Non-pigmented ciliary epithelial cell (primary cell): ENCODE measurements at regions not wholly inside any gene's neighbourhood (a gene's known extent, or its start where the extent isn't known, plus 50 kb on each side); places are given as distances from the start of the nearest gene placed in this dataset.

Experiments used
- DNase-seq: peaks from one replicate; pipeline ENCODE4 v3.0.0-alpha.2; 2010; ENCODE audit warnings: low read depth

DNA sequence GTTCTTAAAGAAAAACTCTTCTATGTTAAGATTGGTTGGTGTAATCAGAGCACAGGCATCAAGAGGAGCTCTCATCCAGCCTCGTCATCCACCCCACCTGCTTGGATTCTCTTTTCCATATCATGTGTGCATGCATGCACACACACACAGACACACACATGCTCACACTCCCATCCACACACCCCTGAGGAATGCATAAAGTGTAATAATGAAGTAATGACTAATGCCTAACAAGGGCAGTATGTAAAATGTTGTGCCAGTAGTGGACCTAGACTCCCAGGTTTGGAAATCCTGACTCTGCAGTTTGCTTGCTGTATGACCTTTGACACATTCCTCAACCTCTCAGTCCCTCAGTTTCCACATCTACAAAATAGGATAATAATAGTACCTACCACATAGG lies 280.0 kb upstream of the ANKRD55 start:
- DNase-seq = no peak

GRCh38 chr5:56512313-56512996 lies 279.3 kb upstream of the ANKRD55 start:
- DNase-seq = no peak

- no peak for DNase-seq
These were observed 278.3 kb upstream of the ANKRD55 start for GRCh38 chr5:56511326-56511841.

DNA sequence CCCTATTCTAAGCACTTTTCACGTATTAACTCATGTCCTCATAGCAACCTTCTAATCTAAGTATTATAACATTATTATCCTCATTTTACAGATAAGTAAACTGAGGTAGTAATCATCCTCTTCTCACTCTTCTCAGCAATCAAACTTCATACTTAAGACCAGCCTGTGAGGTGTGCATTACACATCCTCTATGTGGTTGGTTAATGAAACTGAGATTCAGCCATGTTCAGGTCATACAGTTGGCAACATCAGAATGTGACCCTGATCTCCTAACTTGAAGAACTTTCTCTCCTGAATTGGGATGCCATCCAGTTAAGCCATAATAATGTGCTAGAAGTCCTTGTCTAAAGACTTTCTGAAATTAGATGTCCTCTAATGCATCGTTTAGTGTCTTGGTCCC lies 275.1 kb upstream of the ANKRD55 start:
- DNase-seq = no peak

DNA sequence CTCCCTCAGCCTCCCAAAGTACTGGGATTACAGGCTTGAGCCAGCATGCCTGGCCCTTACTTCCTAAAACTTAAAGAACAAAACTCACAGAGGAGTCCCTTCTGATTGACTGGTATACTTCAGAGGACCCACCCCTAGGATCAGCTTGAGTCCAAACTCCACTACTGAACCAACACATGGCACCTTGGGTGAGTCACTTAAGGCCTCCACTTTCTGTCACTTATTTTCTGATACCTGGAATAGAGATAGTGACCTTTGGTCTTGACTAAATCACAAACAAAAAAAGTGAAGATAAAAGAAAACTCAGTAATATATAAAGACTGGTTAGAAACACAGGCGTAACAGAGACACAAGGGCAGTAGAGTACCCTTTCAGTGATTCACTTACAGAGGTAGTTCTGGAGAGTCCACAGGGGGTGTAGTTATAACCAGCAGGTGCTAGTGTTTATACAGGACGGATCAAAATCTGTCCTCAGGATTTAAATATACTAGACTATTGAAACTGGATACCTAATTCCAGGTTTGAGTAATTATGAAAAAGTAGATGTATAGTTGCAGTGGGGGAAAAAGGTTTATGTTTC lies 274.3 kb upstream of the ANKRD55 start:
- no peak for DNase-seq

DNA sequence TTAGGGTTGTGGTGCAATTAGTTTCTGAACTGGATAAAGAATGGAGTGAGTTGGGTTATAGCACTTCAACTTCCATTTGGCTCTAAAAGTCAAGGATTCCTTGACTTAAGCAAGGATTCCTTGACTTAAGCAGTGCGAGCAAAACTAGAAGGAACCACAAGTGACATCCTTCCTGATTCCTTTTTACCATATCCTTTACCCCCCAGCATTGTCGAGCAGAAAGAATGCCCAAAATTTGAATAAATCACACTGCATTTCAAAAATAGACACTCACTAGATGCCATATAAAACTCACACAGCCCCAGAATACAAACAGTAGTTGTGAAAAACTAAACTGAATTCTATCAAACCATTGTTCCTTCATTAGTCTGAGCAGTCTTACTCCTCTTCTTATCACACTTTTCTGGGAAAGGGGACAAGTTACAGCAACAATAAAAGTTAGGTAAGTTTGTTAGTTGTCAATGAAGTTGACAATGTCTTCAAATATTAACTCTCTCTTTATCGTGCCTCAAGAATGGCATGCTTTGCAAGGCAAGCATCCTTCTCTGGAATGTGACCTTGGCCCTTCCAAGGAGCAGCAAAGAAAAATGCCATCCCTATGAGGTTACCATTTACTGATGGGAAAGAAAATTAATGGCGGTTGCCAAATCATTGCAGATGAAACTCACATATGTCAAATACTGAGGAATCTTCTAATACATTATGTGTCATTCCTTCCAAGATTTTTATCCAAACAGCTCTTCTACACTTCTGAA lies 273.3 kb upstream of the ANKRD55 start:
- no peak for DNase-seq

GRCh38 chr5:56503929-56504328 lies 270.8 kb upstream of the ANKRD55 start:
- DNase-seq = no peak

- no peak for DNase-seq
These were observed 268.8 kb upstream of the ANKRD55 start for GRCh38 chr5:56501781-56502557.

DNA sequence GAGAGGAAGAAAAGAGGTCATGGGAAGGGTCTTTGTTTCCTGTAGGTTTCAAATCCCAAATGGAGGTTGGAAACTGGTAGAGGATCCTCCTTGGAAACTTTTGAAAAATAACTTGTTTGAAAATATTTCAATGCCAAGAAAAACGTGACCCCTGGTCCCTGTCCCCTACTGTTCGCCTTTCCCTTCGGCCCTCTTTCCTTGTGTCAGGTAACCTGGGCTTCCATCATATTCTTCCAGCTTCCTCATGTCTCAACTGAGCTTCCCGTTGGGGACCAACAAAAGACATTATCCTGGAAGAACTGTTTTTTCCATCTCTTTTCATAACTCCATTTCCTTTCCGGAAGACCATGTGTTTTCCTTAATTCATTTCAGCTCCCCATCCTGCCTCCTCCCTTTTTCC lies 266.8 kb upstream of the ANKRD55 start:
- DNase-seq = no peak

GRCh38 chr5:56499491-56499890 lies 266.4 kb upstream of the ANKRD55 start:
- DNase-seq = no peak

GRCh38 chr5:56498759-56499395 lies 265.7 kb upstream of the ANKRD55 start:
- no peak for DNase-seq

DNA sequence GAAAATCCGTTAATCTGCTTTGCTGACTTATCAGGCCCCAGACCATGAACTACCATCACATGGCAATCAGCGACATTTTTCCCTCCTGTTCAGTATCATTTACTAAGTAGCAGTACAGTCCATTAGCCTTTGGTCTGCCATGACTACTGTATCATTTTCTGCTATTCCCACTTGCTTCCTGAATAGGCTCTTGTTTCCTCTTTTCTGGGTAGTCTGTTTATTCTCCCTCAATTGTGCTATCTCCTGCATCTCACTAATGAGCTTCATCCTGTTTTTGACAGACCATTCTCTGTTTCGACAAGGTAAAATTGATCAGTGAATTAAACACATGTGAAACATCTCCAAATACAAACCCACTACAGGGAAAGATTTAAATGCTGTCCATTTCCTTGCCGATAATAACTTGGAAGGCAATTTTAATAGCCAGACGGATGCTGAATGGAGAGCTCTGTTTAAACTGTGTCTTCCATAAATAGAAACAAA lies 263.5 kb upstream of the ANKRD55 start:
- DNase-seq = no peak

GRCh38 chr5:56494300-56494731 lies 261.2 kb upstream of the ANKRD55 start:
- DNase-seq = no peak

GRCh38 chr5:56493766-56494165 lies 260.6 kb upstream of the ANKRD55 start:
- DNase-seq = no peak

DNA sequence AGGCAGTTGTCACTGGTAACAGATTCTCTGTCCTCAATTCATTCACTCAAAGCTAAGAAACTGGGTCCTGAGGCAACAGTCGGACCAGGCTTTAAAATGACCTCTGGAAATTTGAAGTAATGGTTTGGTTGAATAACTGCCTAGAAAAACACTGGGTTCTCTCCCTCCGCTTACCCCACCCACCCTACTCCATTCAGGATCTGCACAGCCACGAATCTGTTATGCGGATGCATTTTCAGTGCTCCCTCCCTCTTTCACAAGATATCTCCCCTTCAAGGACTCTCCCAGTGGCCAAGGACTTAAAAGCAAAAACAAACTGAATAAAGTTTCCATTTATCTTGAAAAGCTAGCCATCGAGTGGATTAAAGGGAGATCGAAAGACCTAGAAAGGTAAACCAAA lies 260.2 kb upstream of the ANKRD55 start:
- DNase-seq = no peak

GRCh38 chr5:56492812-56493211 lies 259.7 kb upstream of the ANKRD55 start:
- DNase-seq = no peak

GRCh38 chr5:56490971-56491468 lies 257.9 kb upstream of the ANKRD55 start:
- no peak for DNase-seq

GRCh38 chr5:56489272-56489671 lies 256.1 kb upstream of the ANKRD55 start:
- no peak for DNase-seq

DNA sequence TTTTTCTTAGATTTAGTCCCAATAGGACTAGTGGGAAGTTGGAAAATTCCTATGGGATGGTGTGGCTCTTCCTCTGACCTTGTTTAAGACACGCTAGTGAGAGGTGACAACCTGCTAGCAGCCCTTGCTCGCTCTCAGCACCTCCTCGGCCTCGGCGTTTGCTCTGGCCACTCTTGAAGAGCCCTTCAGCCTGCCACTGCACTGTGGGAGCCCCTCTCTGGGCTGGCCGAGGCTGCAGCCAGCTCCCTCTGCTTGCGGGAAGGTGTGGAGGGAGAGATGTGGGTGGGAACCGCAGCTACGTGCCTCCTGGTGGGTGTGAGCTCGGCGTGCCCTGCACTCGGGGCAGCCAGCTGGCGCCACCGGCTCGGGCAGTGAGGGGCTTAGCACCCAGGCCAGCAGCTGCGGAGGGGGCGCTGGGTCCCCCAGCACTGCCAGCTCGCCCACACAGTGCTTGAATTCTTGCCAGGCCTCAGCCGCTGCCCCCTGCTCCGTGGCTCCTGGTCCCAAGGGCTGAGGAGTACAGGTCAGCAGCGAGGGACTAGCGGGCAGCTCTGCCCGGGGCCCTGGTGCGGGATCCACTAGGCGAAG lies 254.5 kb upstream of the ANKRD55 start:
- no peak for DNase-seq

GRCh38 chr5:56482363-56482762 lies 249.2 kb upstream of the ANKRD55 start:
- DNase-seq = no peak
